Smooth muscle cell (in vitro differentiated cells): ENCODE measurements at regions not wholly inside any gene's neighbourhood (a gene's known extent, or its start where the extent isn't known, plus 50 kb on each side); places are given as distances from the start of the nearest gene placed in this dataset.
A peak's percentile ranks its signal among the peaks of the same experiment; 100 is the strongest.

Experiments used
- DNase-seq: peaks from one replicate; lab custom pipeline; 2025; ENCODE audit not compliant: unreplicated experiment; lab: John Stamatoyannopoulos, UW
- H2AFZ ChIP-seq: fragments of 200-600 bp; sonication (generic); 2 replicates; pipeline ENCODE4 v1.6.0; 2016; ENCODE audit warnings: antibody characterized with exemption, low read depth, mild to moderate bottlenecking
- H3F3A ChIP-seq: fragments of 200-600 bp; sonication (generic); 2 replicates; pipeline ENCODE4 v1.6.0; 2017; ENCODE audit warnings: antibody characterized with exemption, low read depth
- H3K27ac ChIP-seq: fragments of 200-600 bp; sonication (generic); 2 replicates; pipeline ENCODE4 v1.5.1; 2016; ENCODE audit warnings: low read depth, mild to moderate bottlenecking
- H3K27me3 ChIP-seq: fragments of 200-600 bp; sonication (generic); 2 replicates; pipeline ENCODE4 v1.6.1; 2016; ENCODE audit warnings: low read depth, mild to moderate bottlenecking
- H3K36me3 ChIP-seq: fragments of 200-600 bp; sonication (generic); 2 replicates; pipeline ENCODE4 v1.5.1; 2016; ENCODE audit warnings: low read depth
- H3K4me1 ChIP-seq: fragments of 200-600 bp; sonication (generic); 2 replicates; pipeline ENCODE4 v1.5.1; 2016; ENCODE audit warnings: low read depth
- H3K4me2 ChIP-seq: fragments of 200-600 bp; sonication (generic); 2 replicates; pipeline ENCODE4 v1.6.0; 2016; ENCODE audit warnings: mild to moderate bottlenecking
- H3K4me3 ChIP-seq: fragments of 200-600 bp; sonication (generic); 2 replicates; pipeline ENCODE4 v1.5.1; 2016; ENCODE audit warnings: mild to moderate bottlenecking
- H3K79me2 ChIP-seq: fragments of 200-600 bp; sonication (generic); 2 replicates; pipeline ENCODE4 v1.6.0; 2016; ENCODE audit warnings: low read depth, mild to moderate bottlenecking
- H3K9ac ChIP-seq: fragments of 200-600 bp; sonication (generic); 2 replicates; pipeline ENCODE4 v1.6.0; 2016; ENCODE audit warnings: low read depth
- H3K9me3 ChIP-seq: fragments of 200-600 bp; sonication (generic); replicated peaks from 2 replicates; pipeline ENCODE4 v1.5.1; 2016; ENCODE audit warnings: low read depth
- H4K20me1 ChIP-seq: fragments of 200-600 bp; sonication (generic); 2 replicates; pipeline ENCODE4 v1.6.0; 2016; ENCODE audit warnings: low read depth
- CTCF ChIP-seq: fragments of 200-600 bp; sonication (generic); IDR thresholded peaks from 2 replicates; pipeline ENCODE4 v1.5.1; 2017; ENCODE audit warnings: borderline replicate concordance, mild to moderate bottlenecking, antibody characterized with exemption; ENCODE audit not compliant: insufficient read depth, poor library complexity, severe bottlenecking
- WGBS: methylation state at CpG from one replicate; pipeline ENCODE4 v1.1.7; 2016; ENCODE audit warnings: low lambda C conversion rate; 5-methylcytosine and 5-hydroxymethylcytosine counted together

GRCh38 chr12:16939871-16940306, 333.9 kb upstream of the LMO3 start:
- Histone ChIP-seq H3K4me1 (no peaks in the 10 kb centered on the region), H3K27me3 (no peaks in the 10 kb centered on the region), H3K36me3 (no peaks in the 10 kb centered on the region), H4K20me1 (no peaks in the 10 kb centered on the region), H3F3A (no peaks in the 10 kb centered on the region), H3K4me2 (no peak overlapping the region), H2AFZ (no peak overlapping the region), H3K79me2 (no peaks in the 10 kb centered on the region), H3K9me3 (no peaks in the 10 kb centered on the region), H3K4me3 (no peak overlapping the region), H3K9ac (no peak overlapping the region), H3K27ac (no peak overlapping the region)
- TF ChIP-seq CTCF = peak; percentile 79
- no peak for DNase-seq
- 33% methylated on average over 6 of the region's 6 CpGs for WGBS

- peaks cover 3% of the 10 kb centered on the region for H3K9me3 ChIP-seq
- H3F3A ChIP-seq = no peaks in the 10 kb centered on the region
- no peaks in the 10 kb centered on the region for H3K27me3 ChIP-seq
- DNase-seq = no peak
- H3K4me3 ChIP-seq = no peak overlapping the region
- no peak overlapping the region for H3K9ac ChIP-seq
- H3K4me1 ChIP-seq = no peaks in the 10 kb centered on the region
- H3K79me2 ChIP-seq = no peaks in the 10 kb centered on the region
- H3K27ac ChIP-seq = no peak overlapping the region
- H3K4me2 ChIP-seq = no peak overlapping the region
- no peaks in the 10 kb centered on the region for H4K20me1 ChIP-seq
- no peak overlapping the region for H2AFZ ChIP-seq
- H3K36me3 ChIP-seq = no peaks in the 10 kb centered on the region
- WGBS = 67% methylated on average over 2 of the region's 2 CpGs
- no peak for TF ChIP-seq CTCF
These were observed 321.3 kb upstream of the LMO3 start for GRCh38 chr12:16927259-16927658.

- H3F3A ChIP-seq = no peaks in the 10 kb centered on the region
- H3K27ac ChIP-seq = no peak overlapping the region
- no peaks in the 10 kb centered on the region for H3K36me3 ChIP-seq
- H3K4me3 ChIP-seq = no peak overlapping the region
- no peaks in the 10 kb centered on the region for H3K27me3 ChIP-seq
- no peaks in the 10 kb centered on the region for H4K20me1 ChIP-seq
- 78% methylated on average over 1 of the region's 1 CpG for WGBS
- H3K9ac ChIP-seq = no peak overlapping the region
- H3K4me2 ChIP-seq = no peak overlapping the region
- no peaks in the 10 kb centered on the region for H3K9me3 ChIP-seq
- H3K4me1 ChIP-seq = no peaks in the 10 kb centered on the region
- no peak overlapping the region for H2AFZ ChIP-seq
- DNase-seq = no peak
- no peak for TF ChIP-seq CTCF
- H3K79me2 ChIP-seq = no peaks in the 10 kb centered on the region
These were observed 314.5 kb upstream of the LMO3 start for GRCh38 chr12:16920451-16920850.

GRCh38 chr12:16919551-16919950, 313.6 kb upstream of the LMO3 start:
- no peak for DNase-seq
- no peak overlapping the region for H3K9ac ChIP-seq
- H2AFZ ChIP-seq = no peak overlapping the region
- no peaks in the 10 kb centered on the region for H3K36me3 ChIP-seq
- no peaks in the 10 kb centered on the region for H3K79me2 ChIP-seq
- no peak overlapping the region for H3K27ac ChIP-seq
- H3K4me2 ChIP-seq = no peak overlapping the region
- H3K27me3 ChIP-seq = no peaks in the 10 kb centered on the region
- no peaks in the 10 kb centered on the region for H4K20me1 ChIP-seq
- no peak for TF ChIP-seq CTCF
- no peaks in the 10 kb centered on the region for H3F3A ChIP-seq
- H3K4me3 ChIP-seq = no peak overlapping the region
- H3K9me3 ChIP-seq = no peaks in the 10 kb centered on the region
- H3K4me1 ChIP-seq = no peaks in the 10 kb centered on the region
